ENCODE measurements at regions not wholly inside any gene's neighbourhood (a gene's known extent, or its start where the extent isn't known, plus 50 kb on each side); places are given as distances from the start of the nearest gene placed in this dataset.

DNA sequence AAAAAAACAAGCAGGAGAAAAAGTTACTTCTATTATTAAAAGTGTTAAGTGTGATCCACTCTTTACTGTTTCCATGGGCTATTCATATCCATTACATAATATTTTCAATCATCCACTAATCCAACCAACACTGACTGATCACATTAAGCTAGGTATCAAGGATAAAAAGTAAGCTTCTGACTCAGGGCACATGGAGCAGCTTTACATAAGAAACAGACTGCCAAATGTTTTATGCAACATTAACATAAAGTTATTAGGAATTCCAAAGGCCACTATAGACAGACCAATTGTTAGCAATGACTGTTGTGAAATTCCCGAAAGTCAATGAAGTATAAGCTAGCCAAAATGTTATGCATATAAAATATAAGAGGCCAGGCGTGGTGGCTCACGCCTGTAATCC is 277.6 kb downstream of the ZEB2 start:
- TF ChIP-seq POLR2A (IDR thresholded peaks at IDR 0.05; ENCODE audit: low read length) (no peak), GATA1 (IDR thresholded peaks at IDR 0.05; ENCODE audit: low read depth, low read length) (no peak)

Measured in erythroblast (primary cell).